Left cardiac atrium (tissue), 4 donors: ENCODE measurements at regions not wholly inside any gene's neighbourhood (a gene's known extent, or its start where the extent isn't known, plus 50 kb on each side); places are given as distances from the start of the nearest gene placed in this dataset.
A peak's percentile ranks its signal among the peaks of the same experiment; 100 is the strongest.

Source experiments
- ATAC-seq, 2 donors: fragments of 200-7000 bp; cut with Tn5 transposase; one replicate each; pipeline ENCODE4 v1.9.1; 2020; ENCODE audit warnings: mild to moderate bottlenecking in 2 of 2, moderate library complexity in 2 of 2
- DNase-seq: peaks from one replicate; pipeline ENCODE4 v3.0.0-alpha.2; 2020
- intact Hi-C, 2 donors: fragments of 100-400 bp; cut with DNase I; formaldehyde crosslinking; loops; one replicate each; pipeline versions ENCODE4 v1.14.1 to v1.15.1; 2022 to 2023
- donor health status: DM: no; HTN: yes; CAD: no.
- donor health status: DM: no; HTN: yes; CAD: no; lungs with severe emphysema.
- donor health status: DM: yes; HTN: yes; CAD: no.
- donor health status: Dilated cardiomyopathy.

- DNase-seq = no peak
- intact Hi-C loops = no loop called here
- no peak for ATAC-seq
Measured at GRCh38 chr14:80446356-80446755, 235.1 kb upstream of the DIO2 start.

- ATAC-seq (no peak), DNase-seq (no peak)
- intact Hi-C loops = no loop called here
Measured at GRCh38 chr14:80445605-80446004, 234.3 kb upstream of the DIO2 start.

GRCh38 chr14:80434574-80435321 is 223.4 kb upstream of the DIO2 start:
- intact Hi-C loops = no loop called here
- no peak for ATAC-seq
- DNase-seq = no peak

GRCh38 chr14:80433811-80434210 is 222.5 kb upstream of the DIO2 start:
- no peak for ATAC-seq
- intact Hi-C loops = no loop called here

GRCh38 chr14:80428671-80429070 is 217.4 kb upstream of the DIO2 start:
- intact Hi-C loops = no loop called here
- no peak for ATAC-seq
- DNase-seq = no peak

More at GRCh38 chr14:80433811-80434210, 222.5 kb upstream of the DIO2 start:
- DNase-seq = no peak

- ATAC-seq (no peak), DNase-seq (no peak)
- intact Hi-C loops = no loop called here
Measured at GRCh38 chr14:80428171-80428570, 216.9 kb upstream of the DIO2 start.

- DNase-seq = no peak
Measured at GRCh38 chr14:80427101-80427500, 215.8 kb upstream of the DIO2 start.

GRCh38 chr14:80426683-80427082 is 215.4 kb upstream of the DIO2 start:
- DNase-seq (no peak), ATAC-seq (no peak)
- intact Hi-C loops = no loop called here

More at GRCh38 chr14:80427101-80427500, 215.8 kb upstream of the DIO2 start:
- intact Hi-C loops = no loop called here
- ATAC-seq = no peak

- intact Hi-C loops = no loop called here
- DNase-seq (no peak), ATAC-seq (peak; percentile 27 to 94)
Measured at GRCh38 chr14:80425686-80426085, 214.4 kb upstream of the DIO2 start.

GRCh38 chr14:80419769-80420168 is 208.5 kb upstream of the DIO2 start:
- ATAC-seq = no peak
- intact Hi-C loops = no loop called here

GRCh38 chr14:80419345-80419744 is 208.0 kb upstream of the DIO2 start:
- ATAC-seq = no peak
- no peak for DNase-seq
- intact Hi-C loops = no loop called here

More at GRCh38 chr14:80419769-80420168, 208.5 kb upstream of the DIO2 start:
- no peak for DNase-seq

GRCh38 chr14:80415636-80416035 is 204.3 kb upstream of the DIO2 start:
- no peak for ATAC-seq
- intact Hi-C loops = no loop called here
- no peak for DNase-seq

GRCh38 chr14:80414080-80414479 is 202.8 kb upstream of the DIO2 start:
- ATAC-seq (no peak), DNase-seq (no peak)
- intact Hi-C loops = no loop called here

- intact Hi-C loops = no loop called here
- ATAC-seq (no peak), DNase-seq (no peak)
Measured at GRCh38 chr14:80404413-80404812, 193.1 kb upstream of the DIO2 start.

- intact Hi-C loops = no loop called here
- ATAC-seq (no peak), DNase-seq (no peak)
Measured at GRCh38 chr14:80403036-80403435, 191.7 kb upstream of the DIO2 start.

- DNase-seq (no peak), ATAC-seq (no peak)
- intact Hi-C loops = no loop called here
Measured at GRCh38 chr14:80395031-80395430, 183.7 kb upstream of the DIO2 start.

GRCh38 chr14:80393766-80394165 is 182.5 kb upstream of the DIO2 start:
- DNase-seq (no peak), ATAC-seq (no peak)
- intact Hi-C loops = no loop called here

GRCh38 chr14:80390906-80391305 is 179.6 kb upstream of the DIO2 start:
- intact Hi-C loops = no loop called here
- no peak for ATAC-seq
- DNase-seq = no peak

- intact Hi-C loops = no loop called here
- DNase-seq = no peak
- ATAC-seq = no peak
Measured at GRCh38 chr14:80388980-80389711, 177.8 kb upstream of the DIO2 start.

- no peak for ATAC-seq
- intact Hi-C loops = no loop called here
- no peak for DNase-seq
Measured at GRCh38 chr14:80387563-80387981, 176.3 kb upstream of the DIO2 start.

- ATAC-seq (no peak), DNase-seq (no peak)
- intact Hi-C loops = no loop called here
Measured at GRCh38 chr14:80385336-80385735, 174.0 kb upstream of the DIO2 start.
